A549 (cell line): ENCODE measurements at regions not wholly inside any gene's neighbourhood (a gene's known extent, or its start where the extent isn't known, plus 50 kb on each side); places are given as distances from the start of the nearest gene placed in this dataset.

Experiments
- CHD4 ChIP-seq: fragments of 200-600 bp; sonication (generic); IDR thresholded peaks from 2 replicates; pipeline ENCODE4 v1.6.1; 2016; ENCODE audit warnings: antibody characterized with exemption, mild to moderate bottlenecking, borderline replicate concordance
- CTCF ChIP-seq: fragments of >200 bp; sonication (Bioruptor Twin); formaldehyde crosslinking; IDR thresholded peaks from 3 replicates; pipeline ENCODE4 v1.5.1; 2016
- GATA3 ChIP-seq: IDR thresholded peaks from 2 replicates; pipeline ENCODE4 v1.6.1; 2012; ENCODE audit warnings: borderline replicate concordance
- KDM5A ChIP-seq: fragments of 200-600 bp; sonication (generic); IDR thresholded peaks from 2 replicates; pipeline ENCODE4 v1.6.1; 2016; ENCODE audit warnings: antibody characterized with exemption, mild to moderate bottlenecking
- RAD21 ChIP-seq, 2 experiments: fragments of >200 bp in 1 of 2; sonication (Bioruptor Twin) in 1 of 2; formaldehyde crosslinking in 1 of 2; IDR thresholded peaks in 1 of 2; conservative IDR thresholded peaks in 1 of 2; 2 replicates in 1 of 2; 3 replicates in 1 of 2; pipeline ENCODE4 v1.6.1; 2012 to 2018; ENCODE audit warnings: inconsistent platforms in 1 of 2
- TFCP2L1 ChIP-seq: fragments of 250-450 bp; sonication (Bioruptor Pico); IDR thresholded peaks from 2 replicates; pipeline ENCODE4 v1.5.0; 2021; ENCODE audit warnings: mild to moderate bottlenecking
- TP53 ChIP-seq: fragments of 250-450 bp; sonication (Bioruptor Pico); IDR thresholded peaks from 2 replicates; pipeline ENCODE4 v1.5.0; 2021; ENCODE audit warnings: mild to moderate bottlenecking, moderate library complexity
- ZC3H11A ChIP-seq: fragments of 450-650 bp; IDR thresholded peaks from 2 replicates; pipeline ENCODE4 v1.6.1; 2014; ENCODE audit warnings: antibody characterized with exemption, mild to moderate bottlenecking
- TF ChIP-seq, protein P1 (sequence below): IDR thresholded peaks from 2 replicates; pipeline ENCODE4 v1.6.1; 2012; ENCODE audit warnings: low read depth, borderline replicate concordance
- TF ChIP-seq, protein P2 (sequence below): fragments of 200-600 bp; sonication (generic); IDR thresholded peaks from 2 replicates; pipeline ENCODE4 v1.6.1; 2016; ENCODE audit warnings: antibody characterized with exemption, mild to moderate bottlenecking, moderate library complexity

- TF ChIP-seq CTCF: no peak
- TF ChIP-seq ZC3H11A: no peak
- no peak for TF ChIP-seq KDM5A
- TF ChIP-seq, protein P1, sequence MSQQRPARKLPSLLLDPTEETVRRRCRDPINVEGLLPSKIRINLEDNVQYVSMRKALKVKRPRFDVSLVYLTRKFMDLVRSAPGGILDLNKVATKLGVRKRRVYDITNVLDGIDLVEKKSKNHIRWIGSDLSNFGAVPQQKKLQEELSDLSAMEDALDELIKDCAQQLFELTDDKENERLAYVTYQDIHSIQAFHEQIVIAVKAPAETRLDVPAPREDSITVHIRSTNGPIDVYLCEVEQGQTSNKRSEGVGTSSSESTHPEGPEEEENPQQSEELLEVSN: no peak
- no peak for TF ChIP-seq CHD4
- no peak for TF ChIP-seq GATA3
- TF ChIP-seq RAD21 (conservative IDR thresholded peaks at IDR 0.05 in 1 of 2, IDR thresholded peaks at IDR 0.05 in 1 of 2): no peak
- TF ChIP-seq, protein P2, sequence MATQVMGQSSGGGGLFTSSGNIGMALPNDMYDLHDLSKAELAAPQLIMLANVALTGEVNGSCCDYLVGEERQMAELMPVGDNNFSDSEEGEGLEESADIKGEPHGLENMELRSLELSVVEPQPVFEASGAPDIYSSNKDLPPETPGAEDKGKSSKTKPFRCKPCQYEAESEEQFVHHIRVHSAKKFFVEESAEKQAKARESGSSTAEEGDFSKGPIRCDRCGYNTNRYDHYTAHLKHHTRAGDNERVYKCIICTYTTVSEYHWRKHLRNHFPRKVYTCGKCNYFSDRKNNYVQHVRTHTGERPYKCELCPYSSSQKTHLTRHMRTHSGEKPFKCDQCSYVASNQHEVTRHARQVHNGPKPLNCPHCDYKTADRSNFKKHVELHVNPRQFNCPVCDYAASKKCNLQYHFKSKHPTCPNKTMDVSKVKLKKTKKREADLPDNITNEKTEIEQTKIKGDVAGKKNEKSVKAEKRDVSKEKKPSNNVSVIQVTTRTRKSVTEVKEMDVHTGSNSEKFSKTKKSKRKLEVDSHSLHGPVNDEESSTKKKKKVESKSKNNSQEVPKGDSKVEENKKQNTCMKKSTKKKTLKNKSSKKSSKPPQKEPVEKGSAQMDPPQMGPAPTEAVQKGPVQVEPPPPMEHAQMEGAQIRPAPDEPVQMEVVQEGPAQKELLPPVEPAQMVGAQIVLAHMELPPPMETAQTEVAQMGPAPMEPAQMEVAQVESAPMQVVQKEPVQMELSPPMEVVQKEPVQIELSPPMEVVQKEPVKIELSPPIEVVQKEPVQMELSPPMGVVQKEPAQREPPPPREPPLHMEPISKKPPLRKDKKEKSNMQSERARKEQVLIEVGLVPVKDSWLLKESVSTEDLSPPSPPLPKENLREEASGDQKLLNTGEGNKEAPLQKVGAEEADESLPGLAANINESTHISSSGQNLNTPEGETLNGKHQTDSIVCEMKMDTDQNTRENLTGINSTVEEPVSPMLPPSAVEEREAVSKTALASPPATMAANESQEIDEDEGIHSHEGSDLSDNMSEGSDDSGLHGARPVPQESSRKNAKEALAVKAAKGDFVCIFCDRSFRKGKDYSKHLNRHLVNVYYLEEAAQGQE: no peak
- TF ChIP-seq TP53 (CRISPR knock-in tag): no peak
- TF ChIP-seq TFCP2L1 (CRISPR knock-in tag): no peak
These were observed 168.4 kb downstream of the ACKR3 start for GRCh38 chr2:236738030-236738429.
